Trophoblast cell (in vitro differentiated cells and primary cell): ENCODE measurements at regions not wholly inside any gene's neighbourhood (a gene's known extent, or its start where the extent isn't known, plus 50 kb on each side); places are given as distances from the start of the nearest gene placed in this dataset.

ENCODE experiments used
- DNase-seq, 2 donors: peaks; one replicate each; pipeline ENCODE4 v3.0.0-alpha.2; 2016
- H2AFZ ChIP-seq: 2 replicates; pipeline ENCODE4 v1.6.1; 2013; ENCODE audit warnings: low read length, moderate library complexity, mild to moderate bottlenecking; ENCODE audit not compliant: insufficient read depth, poor library complexity
- H2AK5ac ChIP-seq: 2 replicates; pipeline ENCODE4 v1.6.1; 2013; ENCODE audit warnings: mild to moderate bottlenecking, low read length
- H2BK120ac ChIP-seq: 2 replicates; pipeline ENCODE4 v1.6.1; 2013; ENCODE audit warnings: low read length, mild to moderate bottlenecking, moderate library complexity; ENCODE audit not compliant: insufficient read depth, poor library complexity
- H2BK12ac ChIP-seq: 2 replicates; pipeline ENCODE4 v1.6.1; 2013; ENCODE audit warnings: mild to moderate bottlenecking, low read length, moderate library complexity
- H2BK5ac ChIP-seq: 2 replicates; pipeline ENCODE4 v1.6.1; 2013; ENCODE audit warnings: low read length, low read depth, moderate library complexity, mild to moderate bottlenecking; ENCODE audit not compliant: poor library complexity
- H3K14ac ChIP-seq: 2 replicates; pipeline ENCODE4 v1.6.1; 2013; ENCODE audit warnings: mild to moderate bottlenecking, low read length
- H3K18ac ChIP-seq: 2 replicates; pipeline ENCODE4 v1.6.1; 2013; ENCODE audit warnings: mild to moderate bottlenecking, low read length
- H3K23ac ChIP-seq: 2 replicates; pipeline ENCODE4 v1.6.1; 2013; ENCODE audit warnings: low read length
- H3K27ac ChIP-seq: 2 replicates; pipeline ENCODE4 v1.5.1; 2013; ENCODE audit warnings: low read depth, mild to moderate bottlenecking, inconsistent platforms, low read length, moderate library complexity
- H3K27me3 ChIP-seq: 2 replicates; pipeline ENCODE4 v1.6.1; 2013; ENCODE audit warnings: inconsistent platforms, mild to moderate bottlenecking, low read length, moderate library complexity; ENCODE audit not compliant: insufficient read depth
- H3K36me3 ChIP-seq, 2 experiments: 1 replicate in 1 of 2; 2 replicates in 1 of 2; pipeline ENCODE4 v1.6.1; 2013; ENCODE audit warnings: low read length in 2 of 2, mild to moderate bottlenecking in 2 of 2, moderate library complexity in 1 of 2; ENCODE audit not compliant: insufficient read depth in 2 of 2, control insufficient read depth in 1 of 2
- H3K4ac ChIP-seq: 2 replicates; pipeline ENCODE4 v1.6.1; 2013; ENCODE audit warnings: low read depth, mild to moderate bottlenecking, low read length, moderate library complexity
- H3K4me1 ChIP-seq, 2 experiments: 1 replicate in 1 of 2; 2 replicates in 1 of 2; pipeline ENCODE4 v1.6.1; 2013; ENCODE audit warnings: low read length in 2 of 2, mild to moderate bottlenecking in 2 of 2, moderate library complexity in 1 of 2; ENCODE audit not compliant: insufficient read depth in 2 of 2, control insufficient read depth in 1 of 2
- H3K4me2 ChIP-seq: 2 replicates; pipeline ENCODE4 v1.6.1; 2013; ENCODE audit warnings: inconsistent platforms, mild to moderate bottlenecking, low read length, moderate library complexity
- H3K4me3 ChIP-seq: 2 replicates; pipeline ENCODE4 v1.5.1; 2013; ENCODE audit warnings: mild to moderate bottlenecking, low read depth, low read length, inconsistent platforms
- H3K79me1 ChIP-seq: one replicate; pipeline ENCODE4 v1.6.1; 2013; ENCODE audit warnings: low read length
- H3K79me2 ChIP-seq: 2 replicates; pipeline ENCODE4 v1.6.1; 2013; ENCODE audit warnings: low read length, mild to moderate bottlenecking; ENCODE audit not compliant: control insufficient read depth, insufficient read depth, poor library complexity
- H3K9ac ChIP-seq: 2 replicates; pipeline ENCODE4 v1.6.1; 2013; ENCODE audit warnings: mild to moderate bottlenecking, low read length
- H3K9me3 ChIP-seq: 2 replicates; pipeline ENCODE4 v1.6.1; 2013; ENCODE audit warnings: low read depth, mild to moderate bottlenecking, control low read depth, inconsistent platforms, low read length; ENCODE audit not compliant: insufficient read depth
- H4K12ac ChIP-seq: 2 replicates; pipeline ENCODE4 v1.6.1; 2013; ENCODE audit warnings: low read depth, mild to moderate bottlenecking, low read length, moderate library complexity
- H4K8ac ChIP-seq: 2 replicates; pipeline ENCODE4 v1.6.1; 2013; ENCODE audit warnings: low read depth, mild to moderate bottlenecking, low read length, moderate library complexity
- H4K91ac ChIP-seq: one replicate; pipeline ENCODE4 v1.6.1; 2013; ENCODE audit warnings: low read depth, mild to moderate bottlenecking, low read length, moderate library complexity
- WGBS: extraction: QIAGEN DNeasy Blood & Tissue Kit; methylation state at CpG from one replicate; pipeline ENCODE4 v1.1.7; 2013; ENCODE audit warnings: missing lambda C conversion rate; ENCODE audit not compliant: insufficient read length, insufficient coverage; ENCODE audit errors: extremely low coverage; 5-methylcytosine and 5-hydroxymethylcytosine counted together

- Histone ChIP-seq H3K27ac (no peak overlapping the region), H3K79me2 (no peaks in the 10 kb centered on the region), H3K4me1 (no peaks in the 10 kb centered on the region), H3K18ac (no peak overlapping the region), H2BK5ac (no peak overlapping the region), H3K4me2 (no peak overlapping the region), H2BK12ac (no peak overlapping the region), H3K14ac (no peak overlapping the region), H3K36me3 (no peaks in the 10 kb centered on the region), H3K4ac (no peak overlapping the region), H2AFZ (no peak overlapping the region), H4K8ac (no peak overlapping the region), H3K9me3 (no peaks in the 10 kb centered on the region), H3K23ac (no peak overlapping the region), H2AK5ac (no peak overlapping the region), H4K12ac (no peak overlapping the region), H3K4me3 (no peak overlapping the region), H3K79me1 (no peaks in the 10 kb centered on the region), H2BK120ac (no peak overlapping the region), H3K9ac (no peak overlapping the region), H3K27me3 (no peaks in the 10 kb centered on the region), H4K91ac (no peak overlapping the region)
- no CpG with 5 or more reads among the region's 7 CpGs for WGBS
- no peak for DNase-seq
Measured at GRCh38 chr4:123817025-123817688, 420.6 kb downstream of the SPRY1 start.

GRCh38 chr4:123819362-123820035 is 422.9 kb downstream of the SPRY1 start:
- Histone ChIP-seq H3K4ac (no peak overlapping the region), H2AK5ac (no peak overlapping the region), H3K4me2 (no peak overlapping the region), H3K18ac (no peak overlapping the region), H3K4me1 (no peaks in the 10 kb centered on the region), H2AFZ (no peak overlapping the region), H3K4me3 (no peak overlapping the region), H4K91ac (no peak overlapping the region), H3K27ac (no peak overlapping the region), H4K8ac (no peak overlapping the region), H3K23ac (no peak overlapping the region), H3K14ac (no peak overlapping the region), H3K9ac (no peak overlapping the region), H3K79me2 (no peaks in the 10 kb centered on the region), H3K36me3 (no peaks in the 10 kb centered on the region), H3K27me3 (no peaks in the 10 kb centered on the region), H2BK120ac (peak overlapping the region; percentile 6), H4K12ac (no peak overlapping the region), H2BK12ac (no peak overlapping the region), H3K79me1 (no peaks in the 10 kb centered on the region), H3K9me3 (no peaks in the 10 kb centered on the region), H2BK5ac (no peak overlapping the region)
- DNase-seq = no peak

- no peak overlapping the region for H2BK120ac ChIP-seq
- no peaks in the 10 kb centered on the region for H3K27me3 ChIP-seq
- no peak overlapping the region for H3K18ac ChIP-seq
- H3K36me3 ChIP-seq = no peaks in the 10 kb centered on the region
- H4K12ac ChIP-seq = no peak overlapping the region
- no peak overlapping the region for H2BK5ac ChIP-seq
- no peaks in the 10 kb centered on the region for H3K4me1 ChIP-seq
- no peaks in the 10 kb centered on the region for H3K79me1 ChIP-seq
- H4K91ac ChIP-seq = no peak overlapping the region
- H3K23ac ChIP-seq = no peak overlapping the region
- peak in 1 of 2 donors; percentile 75 for DNase-seq
- no peak overlapping the region for H3K14ac ChIP-seq
- no peak overlapping the region for H2AK5ac ChIP-seq
- no peak overlapping the region for H3K4me3 ChIP-seq
- H2AFZ ChIP-seq = no peak overlapping the region
- H3K4me2 ChIP-seq = no peak overlapping the region
- H2BK12ac ChIP-seq = no peak overlapping the region
- no peak overlapping the region for H3K9ac ChIP-seq
- no peak overlapping the region for H4K8ac ChIP-seq
- H3K9me3 ChIP-seq = no peaks in the 10 kb centered on the region
- H3K4ac ChIP-seq = no peak overlapping the region
- no peaks in the 10 kb centered on the region for H3K79me2 ChIP-seq
- H3K27ac ChIP-seq = no peak overlapping the region
Measured at GRCh38 chr4:123821861-123822260, 425.3 kb downstream of the SPRY1 start.

- Histone ChIP-seq H3K18ac (no peak overlapping the region), H2AK5ac (no peak overlapping the region)
Measured at GRCh38 chr4:123822353-123822752, 425.8 kb downstream of the SPRY1 start.

More at GRCh38 chr4:123822353-123822752, 425.8 kb downstream of the SPRY1 start:
- no peaks in the 10 kb centered on the region for H3K36me3 ChIP-seq
- no peak overlapping the region for H3K14ac ChIP-seq
- H2BK12ac ChIP-seq = no peak overlapping the region
- no peak for DNase-seq
- H3K79me1 ChIP-seq = no peaks in the 10 kb centered on the region
- no peak overlapping the region for H4K8ac ChIP-seq
- H3K9me3 ChIP-seq = no peaks in the 10 kb centered on the region
- H3K9ac ChIP-seq = no peak overlapping the region
- H3K79me2 ChIP-seq = no peaks in the 10 kb centered on the region
- no peak overlapping the region for H3K27ac ChIP-seq
- H3K4ac ChIP-seq = no peak overlapping the region
- no CpG with 5 or more reads among the region's 2 CpGs for WGBS
- H3K4me2 ChIP-seq = no peak overlapping the region
- no peaks in the 10 kb centered on the region for H3K27me3 ChIP-seq
- H4K12ac ChIP-seq = no peak overlapping the region
- H2AFZ ChIP-seq = no peak overlapping the region
- H3K4me1 ChIP-seq = no peaks in the 10 kb centered on the region
- no peak overlapping the region for H3K4me3 ChIP-seq
- no peak overlapping the region for H2BK5ac ChIP-seq
- H4K91ac ChIP-seq = no peak overlapping the region
- H3K23ac ChIP-seq = no peak overlapping the region
- no peak overlapping the region for H2BK120ac ChIP-seq
